Stimulated activated naive CD4-positive, alpha-beta T cell (primary cell): ENCODE measurements at regions not wholly inside any gene's neighbourhood (a gene's known extent, or its start where the extent isn't known, plus 50 kb on each side); places are given as distances from the start of the nearest gene placed in this dataset.

ENCODE experiments used
- DNase-seq, 6 experiments: peaks; one replicate each; lab custom pipeline; 2025; lab: John Stamatoyannopoulos, UW

DNA sequence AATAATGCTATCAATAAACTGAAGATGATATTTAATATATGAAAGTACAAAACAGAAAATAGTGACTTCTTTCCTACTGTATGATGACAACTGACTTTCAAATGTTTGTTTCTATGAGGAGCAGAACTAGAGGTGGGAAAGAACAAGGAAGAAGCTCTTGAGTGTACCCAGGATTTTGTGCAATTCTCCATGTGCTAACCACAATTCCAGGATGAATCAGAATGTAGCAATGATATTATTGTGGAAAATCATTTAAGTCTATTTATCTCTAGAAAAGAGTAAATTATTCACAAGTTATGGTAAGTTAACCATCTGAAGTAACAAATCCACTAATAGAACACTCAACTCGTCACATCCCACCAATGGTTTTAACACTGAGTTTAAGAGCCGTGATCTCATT lies 324.1 kb upstream of the EMCN start:
- DNase-seq, result no peak

DNA sequence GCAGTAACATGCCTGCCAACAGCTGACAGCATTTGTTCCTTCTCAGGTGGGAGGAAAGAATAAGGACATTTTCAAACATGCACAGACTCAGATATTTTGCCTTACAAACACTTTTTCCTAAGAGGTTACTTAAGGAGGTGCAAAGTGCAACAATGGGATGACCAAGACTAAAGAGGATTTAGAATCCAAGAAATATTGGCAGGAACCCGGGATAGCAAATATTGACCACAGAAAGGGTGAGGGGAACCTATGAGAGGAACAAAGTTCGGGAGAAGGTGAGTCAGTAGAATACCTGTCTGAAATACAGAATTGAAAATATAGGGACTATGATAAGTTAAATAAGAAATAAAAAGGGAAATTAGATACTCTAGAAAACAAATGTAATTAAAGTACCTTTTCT lies 321.9 kb upstream of the EMCN start:
- DNase-seq, result no peak

- no peak for DNase-seq
These were observed 320.5 kb upstream of the EMCN start for GRCh38 chr4:100838286-100838685.

GRCh38 chr4:100836929-100837328 lies 319.1 kb upstream of the EMCN start:
- DNase-seq, result no peak

GRCh38 chr4:100834616-100835015 lies 316.8 kb upstream of the EMCN start:
- DNase-seq, result no peak

- no peak for DNase-seq
These were observed 316.1 kb upstream of the EMCN start for GRCh38 chr4:100833906-100834305.

DNA sequence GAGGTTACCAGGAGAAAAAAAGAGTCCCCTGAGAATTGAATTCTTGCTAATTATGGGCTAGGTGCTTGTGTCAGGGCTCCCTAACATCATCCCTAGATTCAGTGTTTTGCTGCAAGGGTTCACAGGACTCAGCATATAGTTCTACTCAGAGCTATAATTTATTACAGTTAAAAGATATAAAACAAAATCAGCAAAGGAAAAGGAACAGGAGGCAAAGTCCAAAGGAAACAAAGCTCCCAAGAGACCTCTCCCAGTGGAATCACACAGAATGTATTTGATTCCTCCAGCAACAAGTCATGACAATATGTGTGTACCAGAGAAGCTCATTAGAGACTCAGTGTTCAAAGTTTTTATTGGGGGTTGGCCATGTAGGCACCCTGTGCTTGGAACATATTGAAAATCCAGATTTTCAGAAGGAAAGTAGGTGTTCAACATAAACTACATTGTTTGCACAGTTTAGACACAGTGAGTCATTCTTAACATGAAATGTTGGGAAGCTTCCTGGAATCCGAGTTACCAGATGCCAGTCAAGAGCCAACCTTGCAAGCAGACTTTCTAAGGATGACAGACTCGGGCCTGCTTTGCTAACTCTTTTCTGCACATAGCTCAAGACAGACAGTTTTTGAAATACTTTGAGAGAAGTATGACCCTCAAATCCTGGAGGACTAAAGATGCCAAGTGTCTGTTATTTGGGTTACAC lies 311.3 kb upstream of the EMCN start:
- no peak for DNase-seq

- no peak for DNase-seq
These were observed 310.5 kb upstream of the EMCN start for GRCh38 chr4:100828364-100828763.

GRCh38 chr4:100827756-100828155 lies 309.9 kb upstream of the EMCN start:
- no peak for DNase-seq

DNA sequence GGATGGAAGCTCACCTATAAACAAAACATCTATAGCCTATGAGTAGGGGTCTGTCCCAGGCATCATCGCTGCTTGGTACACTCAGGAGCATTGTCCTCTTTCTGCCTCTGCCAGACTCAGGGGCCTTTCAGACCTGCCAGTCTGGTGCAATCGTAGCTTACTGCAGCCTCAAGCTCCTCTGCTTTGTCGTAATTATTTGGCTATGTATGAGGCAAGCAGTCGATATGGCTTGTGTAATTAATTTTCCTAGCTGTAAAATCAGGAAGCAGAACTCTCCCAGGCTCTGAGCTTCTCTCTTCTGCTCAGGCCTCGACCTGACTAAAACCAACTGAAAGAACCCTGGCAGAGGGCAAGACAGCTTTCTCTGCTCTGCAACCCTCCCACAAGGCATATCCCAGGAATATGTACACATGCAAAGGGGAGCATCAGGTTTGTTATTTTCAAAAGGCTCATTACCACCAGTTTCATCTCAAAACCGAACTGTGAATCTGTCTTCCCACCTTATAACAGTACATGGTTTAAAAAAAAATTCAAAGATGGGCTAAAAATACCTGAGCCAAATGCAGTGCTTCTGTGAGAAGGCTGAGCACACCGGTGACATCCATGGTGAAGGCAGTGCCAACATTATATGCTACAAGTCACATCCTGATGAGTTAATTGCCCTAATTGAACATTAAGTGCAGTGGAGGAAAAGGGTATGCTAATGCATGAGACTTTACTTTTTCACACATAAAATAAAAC lies 309.2 kb upstream of the EMCN start:
- DNase-seq, result no peak

DNA sequence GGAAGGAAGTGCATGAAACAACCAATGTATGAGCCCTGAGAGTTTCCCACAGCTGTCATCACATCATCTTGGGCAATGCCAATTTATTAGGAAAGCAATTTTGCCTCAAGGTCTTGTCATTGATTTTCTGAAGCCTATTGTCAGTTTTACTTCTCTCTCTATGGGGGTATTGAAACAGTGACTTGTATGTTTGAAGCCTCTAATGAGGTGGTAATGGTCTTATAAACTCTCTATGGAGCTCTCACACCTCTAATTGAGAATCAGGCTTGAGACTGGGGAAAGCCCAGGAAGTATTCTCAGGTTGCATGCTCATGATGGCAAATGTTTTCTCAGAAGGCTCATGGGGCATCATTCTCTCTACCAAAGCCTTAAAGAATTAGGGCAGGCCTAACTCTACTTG lies 308.2 kb upstream of the EMCN start:
- no peak for DNase-seq

GRCh38 chr4:100823993-100824323 lies 306.1 kb upstream of the EMCN start:
- no peak for DNase-seq

- no peak for DNase-seq
These were observed 305.5 kb upstream of the EMCN start for GRCh38 chr4:100823066-100823992.

DNA sequence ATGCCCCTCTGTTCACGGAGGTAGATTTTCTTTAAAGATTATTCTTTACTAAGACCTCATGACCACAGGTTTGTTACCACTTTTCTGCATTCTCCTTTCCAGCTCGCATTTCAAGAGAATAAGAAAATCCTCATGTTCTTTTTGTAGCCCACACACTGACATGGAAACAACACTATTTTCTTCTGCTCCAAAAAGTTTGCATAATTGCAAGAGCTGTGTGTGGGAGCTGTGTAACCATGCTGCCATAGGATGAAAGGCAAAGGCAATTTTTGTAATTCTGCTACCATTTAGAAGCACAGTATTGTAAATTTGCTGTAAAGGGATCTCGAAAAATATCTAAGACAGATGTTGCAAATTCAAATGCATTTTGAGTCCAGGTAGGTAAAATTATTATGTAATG lies 302.4 kb upstream of the EMCN start:
- no peak for DNase-seq

GRCh38 chr4:100819505-100819904 lies 301.7 kb upstream of the EMCN start:
- DNase-seq, result no peak

DNA sequence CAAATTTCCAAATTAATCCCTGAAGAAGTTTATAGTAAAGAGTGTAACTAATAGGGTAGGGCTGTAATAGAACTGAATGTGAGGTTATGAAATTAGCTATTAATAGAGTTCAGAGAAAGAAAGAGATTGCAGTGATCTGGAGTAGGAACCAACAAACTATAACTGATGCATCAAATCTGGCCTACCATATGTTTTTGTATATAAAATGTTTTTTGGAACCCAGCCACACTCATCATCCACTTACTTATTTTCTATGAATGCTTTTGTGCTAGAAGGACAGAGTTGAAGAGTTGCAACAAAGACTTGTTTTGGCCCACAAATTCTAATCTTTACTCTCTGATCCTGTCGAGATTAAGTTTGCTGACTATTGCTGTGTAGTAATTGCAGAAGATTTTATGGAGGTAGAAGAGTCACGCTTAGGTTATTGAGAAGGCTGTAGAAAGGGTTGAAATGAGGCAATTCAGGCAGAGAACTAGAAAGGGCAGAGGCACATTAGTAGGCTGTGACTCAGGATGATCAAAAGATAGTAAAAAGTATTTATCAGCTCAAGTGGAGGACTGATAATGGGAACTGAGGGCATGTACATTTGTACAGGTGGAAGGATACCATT lies 298.7 kb upstream of the EMCN start:
- DNase-seq, result no peak

DNA sequence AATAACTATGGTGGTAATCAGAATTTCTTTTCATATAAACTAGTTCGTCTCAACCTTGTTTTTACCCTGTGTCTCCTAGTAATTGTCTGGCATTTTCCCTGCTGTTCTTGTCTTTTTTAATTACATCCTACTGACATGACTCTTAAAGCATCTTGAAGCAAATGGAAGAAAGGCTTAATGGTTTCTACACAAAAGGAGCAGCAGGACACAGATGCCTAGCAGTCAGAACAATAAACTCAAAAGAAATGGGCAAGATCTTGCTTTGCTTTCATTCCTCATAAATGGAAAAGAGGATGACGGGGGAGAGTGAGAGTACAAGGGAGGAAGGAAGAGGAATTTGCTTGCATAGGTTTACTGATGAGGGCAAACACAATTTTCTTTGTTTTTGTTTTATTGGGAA lies 293.2 kb upstream of the EMCN start:
- no peak for DNase-seq

- no peak for DNase-seq
These were observed 291.7 kb upstream of the EMCN start for GRCh38 chr4:100809506-100809905.

GRCh38 chr4:100806988-100807387 lies 289.2 kb upstream of the EMCN start:
- DNase-seq, result no peak

GRCh38 chr4:100805538-100805937 lies 287.7 kb upstream of the EMCN start:
- no peak for DNase-seq

- DNase-seq, result no peak
These were observed 286.9 kb upstream of the EMCN start for GRCh38 chr4:100804576-100805360.

DNA sequence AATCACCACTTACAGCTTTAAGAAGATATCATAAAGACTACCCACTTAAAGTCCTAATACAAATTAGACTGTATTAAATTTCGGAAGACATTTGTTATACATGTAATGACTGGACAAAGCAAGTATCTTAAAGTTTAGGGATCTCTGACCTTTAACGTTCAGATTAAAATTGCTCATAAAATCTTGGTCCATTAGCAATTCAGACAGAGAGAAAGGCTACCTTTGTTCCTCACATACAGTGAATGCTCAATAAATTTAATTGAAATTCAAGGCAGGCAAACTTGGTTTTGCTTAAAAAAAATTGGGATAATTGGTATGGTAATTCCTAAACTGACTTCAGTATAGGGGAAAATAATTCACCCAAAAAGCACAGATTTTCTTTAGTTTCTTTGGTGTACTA lies 285.9 kb upstream of the EMCN start:
- DNase-seq, result no peak
